HG03095 (cell line): ENCODE measurements at regions not wholly inside any gene's neighbourhood (a gene's known extent, or its start where the extent isn't known, plus 50 kb on each side); places are given as distances from the start of the nearest gene placed in this dataset.
"Not testable (repeated sequence)": the region's sequence is repeated elsewhere in the genome, so short reads cannot be mapped to it uniquely, and the experiment has no call there.

Experiments
- ATAC-seq: cut with Tn5 transposase; IDR thresholded peaks from one replicate; pipeline ENCODE4 v1.9.1; 2021; ENCODE audit warnings: moderate library complexity; ENCODE audit not compliant: unreplicated experiment

- peak; percentile 59 for ATAC-seq
Measured at GRCh38 chr21:14686466-14687267, 140.6 kb upstream of the SAMSN1 start.

DNA sequence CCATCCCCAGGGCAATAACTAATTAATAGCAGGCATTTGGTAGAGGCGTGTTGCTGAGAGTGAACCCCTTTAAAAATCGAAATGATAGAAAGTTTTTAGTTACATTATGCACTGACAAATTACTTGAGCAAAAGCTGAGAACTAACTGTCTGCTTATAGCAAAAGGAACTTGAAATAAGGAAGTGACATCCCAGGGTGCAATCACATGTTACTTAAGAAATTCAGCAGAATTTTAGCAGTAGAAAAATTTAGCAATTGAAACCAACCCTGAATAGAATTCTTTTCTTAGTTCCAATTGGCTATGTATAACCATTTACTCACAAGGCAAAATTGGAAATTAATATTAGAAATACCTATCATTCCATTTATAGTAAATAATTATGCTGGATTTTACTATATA lies 139.5 kb upstream of the SAMSN1 start:
- ATAC-seq, result no peak

GRCh38 chr21:14684071-14684470 lies 138.0 kb upstream of the SAMSN1 start:
- no peak for ATAC-seq

DNA sequence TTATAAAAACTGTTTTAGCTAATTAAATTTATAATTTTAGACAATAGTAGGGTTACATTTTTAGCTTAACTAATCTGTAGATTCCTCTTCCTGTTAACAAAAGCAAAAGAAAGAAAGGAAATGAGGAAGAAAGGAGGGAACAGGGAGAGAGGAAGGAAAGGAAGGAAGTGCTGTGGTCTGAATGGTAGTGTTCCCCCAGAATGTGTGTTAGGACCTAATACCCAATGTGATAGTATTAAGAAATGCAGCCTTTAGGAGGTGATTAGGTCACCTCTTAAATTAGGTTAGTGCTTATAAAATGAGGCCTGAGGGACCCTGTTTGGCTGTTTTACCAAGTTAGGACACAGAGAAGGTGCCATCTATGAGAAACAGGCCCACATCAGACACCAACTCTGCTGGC lies 136.9 kb upstream of the SAMSN1 start:
- no peak for ATAC-seq

DNA sequence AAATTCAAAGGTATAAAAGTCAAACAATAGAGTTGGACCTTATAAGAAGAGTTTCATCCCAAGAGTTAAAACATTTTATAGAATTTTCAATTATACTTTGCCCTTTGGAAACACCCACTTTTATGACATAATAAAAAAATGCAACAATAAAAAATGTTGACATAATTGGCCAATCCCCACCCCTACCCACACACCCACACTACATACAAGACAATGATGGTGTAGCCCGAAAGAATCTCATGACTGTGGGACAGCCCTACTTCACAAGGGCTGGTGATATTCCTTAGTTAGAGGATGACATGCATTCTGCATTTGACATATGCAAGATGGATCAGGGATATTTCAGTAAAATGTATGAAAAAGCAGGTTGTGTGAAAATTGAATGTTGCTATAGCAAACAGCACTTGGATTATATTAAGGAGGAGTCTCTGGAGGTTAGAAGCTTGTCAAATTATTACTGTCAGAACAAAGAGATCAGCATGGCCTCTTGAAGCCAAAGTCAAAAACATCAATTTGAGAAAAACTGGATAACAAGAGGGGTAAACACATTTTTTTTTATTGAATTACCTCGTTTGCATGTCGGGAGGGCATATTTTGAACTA lies 133.0 kb upstream of the SAMSN1 start:
- ATAC-seq, result no peak

DNA sequence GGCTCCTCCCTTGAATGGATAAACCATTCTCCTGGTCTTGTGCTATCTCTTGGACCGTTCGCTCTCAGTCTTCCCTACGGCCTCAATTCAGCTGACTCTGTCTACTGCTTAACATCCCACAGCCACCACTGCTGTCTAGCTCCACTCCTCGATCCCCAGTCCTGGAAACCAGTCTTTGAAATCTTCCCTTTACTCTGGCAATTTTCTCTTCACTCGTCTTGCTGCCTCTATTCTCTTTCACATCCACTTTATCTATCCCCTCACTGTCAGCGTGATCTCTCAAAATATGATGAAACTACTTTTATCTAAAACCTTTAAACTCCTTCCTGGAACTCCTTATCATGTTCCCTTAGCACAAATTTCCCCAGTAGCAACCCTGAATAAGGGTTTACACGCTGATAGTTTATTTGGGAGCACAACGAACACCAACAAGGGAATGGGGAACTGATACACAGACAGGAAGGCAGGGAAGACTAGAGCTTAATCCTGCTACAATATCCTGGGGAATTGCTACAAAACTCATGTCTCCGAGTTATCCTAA lies 131.6 kb upstream of the SAMSN1 start:
- ATAC-seq, result no peak

- no peak for ATAC-seq
Measured at GRCh38 chr21:14677013-14677412, 130.9 kb upstream of the SAMSN1 start.

DNA sequence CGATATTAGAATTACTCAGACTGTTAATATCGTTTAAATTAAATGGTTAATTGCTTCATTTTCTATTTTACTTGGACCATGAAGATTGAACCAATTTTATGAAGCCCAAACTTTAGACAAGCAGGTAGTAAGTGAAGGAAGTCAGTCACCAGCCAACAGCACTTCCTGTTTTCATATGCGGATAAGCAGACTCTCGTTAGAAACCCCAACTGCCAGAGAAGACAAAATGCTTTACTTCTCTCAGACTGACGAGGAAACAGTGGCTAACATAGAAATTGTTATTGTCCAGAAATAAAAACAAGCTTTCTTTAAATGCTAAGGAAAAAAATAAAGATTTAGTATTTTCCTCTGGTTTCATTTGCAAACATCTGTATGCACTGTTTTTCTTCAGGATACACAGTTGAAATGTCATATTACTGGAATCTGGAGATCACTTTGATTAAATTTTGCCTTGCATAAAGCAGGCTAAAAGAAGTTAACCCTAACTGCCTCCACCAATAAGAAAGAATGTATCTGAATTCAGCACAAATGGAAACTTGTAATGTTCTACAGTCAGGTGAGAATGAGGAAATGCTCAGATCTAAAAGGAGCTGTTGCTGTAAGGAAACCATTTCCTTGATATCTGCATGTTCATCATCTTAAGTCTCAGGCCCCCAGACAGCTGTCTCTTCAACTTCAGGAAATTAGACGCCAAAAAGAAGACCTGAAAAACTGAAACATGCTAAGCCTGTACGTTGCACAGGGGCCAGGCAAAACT lies 129.8 kb upstream of the SAMSN1 start:
- ATAC-seq, result peak; percentile 57

DNA sequence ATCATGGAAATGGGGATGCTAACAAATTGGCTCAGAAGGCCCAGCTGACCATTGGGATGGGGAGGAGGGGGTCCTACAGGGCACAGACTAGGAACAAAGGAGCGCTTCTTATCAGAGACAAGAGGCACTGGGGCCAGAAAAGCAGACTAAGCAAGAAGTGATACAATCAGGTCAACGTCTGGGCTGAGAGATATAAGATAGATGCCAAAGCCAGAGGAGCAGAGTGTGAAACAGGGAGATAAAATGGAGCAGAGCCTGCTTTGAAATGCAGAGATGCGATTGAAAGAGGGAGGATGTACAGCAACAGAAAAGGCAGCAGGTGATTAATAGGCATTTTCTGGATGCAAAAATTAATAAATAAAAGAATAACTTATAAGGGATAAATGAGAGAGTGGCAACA lies 127.5 kb upstream of the SAMSN1 start:
- no peak for ATAC-seq

DNA sequence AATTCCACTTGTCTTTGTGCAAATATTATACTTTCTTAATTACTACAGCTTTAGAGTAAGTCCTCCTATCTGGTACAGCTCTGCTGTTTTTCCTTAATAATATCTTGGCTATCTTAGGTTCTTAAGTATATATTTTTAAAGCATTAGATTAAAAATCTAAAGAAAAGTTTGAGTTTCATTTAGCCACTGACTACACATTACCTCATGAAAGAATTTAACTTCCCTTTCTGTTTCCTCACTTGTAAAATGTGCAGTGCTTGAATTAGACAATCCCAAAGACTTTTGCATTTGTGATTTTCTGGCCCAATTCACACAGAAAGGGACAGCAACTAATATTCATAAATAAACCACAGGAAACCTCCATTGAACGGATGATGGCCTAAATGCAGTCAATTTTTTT lies 126.4 kb upstream of the SAMSN1 start:
- no peak for ATAC-seq

- no peak for ATAC-seq
Measured at GRCh38 chr21:14670409-14670808, 124.3 kb upstream of the SAMSN1 start.

GRCh38 chr21:14669092-14669491 lies 123.0 kb upstream of the SAMSN1 start:
- not testable (repeated sequence) for ATAC-seq

- no peak for ATAC-seq
Measured at GRCh38 chr21:14657241-14658008, 111.3 kb upstream of the SAMSN1 start.

DNA sequence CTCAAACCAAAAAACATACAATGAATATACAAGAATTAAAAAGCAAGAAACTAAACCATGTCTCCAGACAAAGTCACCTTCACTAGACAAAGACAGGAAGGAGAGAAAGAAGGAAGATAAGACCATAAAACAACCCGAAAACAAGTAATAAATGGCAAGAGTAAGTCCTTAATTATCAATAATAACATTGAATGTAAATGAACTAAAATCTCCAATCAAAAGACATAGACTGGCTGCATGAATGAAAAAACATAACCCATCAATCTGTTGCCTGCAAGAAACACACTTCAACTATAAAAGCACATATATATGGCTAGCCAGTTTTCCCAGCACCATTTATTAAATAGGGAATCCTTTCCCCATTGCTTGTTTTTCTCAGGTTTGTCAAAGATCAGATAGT lies 100.8 kb upstream of the SAMSN1 start:
- ATAC-seq, result no peak

DNA sequence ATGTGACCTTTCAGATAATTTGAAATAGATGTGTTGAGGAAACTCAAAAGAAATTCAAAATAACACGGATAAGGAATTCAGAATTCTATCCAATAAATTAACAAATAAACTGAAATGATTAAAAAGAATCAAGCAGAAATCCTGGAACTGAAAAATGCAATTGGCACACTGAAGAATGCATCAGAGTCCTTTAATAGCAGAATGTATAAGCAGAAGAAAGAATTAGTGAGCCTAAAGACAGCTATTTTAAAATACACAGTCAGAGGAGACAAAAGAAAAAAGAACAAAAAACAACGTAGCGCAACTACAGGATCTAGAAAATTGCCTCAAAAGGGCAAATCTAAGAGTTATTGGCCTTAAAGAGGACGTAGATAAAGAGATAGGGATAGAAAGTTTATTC lies 99.6 kb upstream of the SAMSN1 start:
- no peak for ATAC-seq

GRCh38 chr21:14632359-14632758 lies 86.2 kb upstream of the SAMSN1 start:
- ATAC-seq, result no peak

DNA sequence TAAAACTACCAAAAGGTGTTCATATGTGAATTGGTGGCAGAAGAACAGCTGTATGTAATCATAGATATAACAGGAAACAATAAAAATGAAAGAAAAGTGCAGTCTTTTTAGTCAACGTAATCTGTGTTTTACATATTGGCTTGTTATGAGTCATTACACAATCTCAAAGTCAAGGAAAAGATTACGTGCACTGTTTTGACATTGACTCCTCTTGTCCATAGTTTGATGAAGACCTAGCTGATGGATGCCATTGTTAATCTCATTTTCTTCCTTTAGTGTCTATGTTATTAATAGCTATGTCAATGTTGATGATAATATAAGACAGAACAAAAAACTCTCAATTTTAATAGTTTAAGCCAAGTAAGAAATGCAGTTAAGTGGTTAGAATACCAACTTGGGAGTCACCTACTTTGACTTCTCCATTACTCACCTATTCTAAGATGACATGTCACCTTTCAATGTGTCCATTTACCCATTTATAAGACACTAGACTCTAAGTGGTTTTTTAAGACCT lies 84.5 kb upstream of the SAMSN1 start:
- no peak for ATAC-seq

- ATAC-seq, result no peak
Measured at GRCh38 chr21:14629461-14629860, 83.3 kb upstream of the SAMSN1 start.

- not testable (repeated sequence) for ATAC-seq
Measured at GRCh38 chr21:14623079-14623478, 77.0 kb upstream of the SAMSN1 start.

- no peak for ATAC-seq
Measured at GRCh38 chr21:14620152-14620551, 74.0 kb upstream of the SAMSN1 start.

- ATAC-seq, result no peak
Measured at GRCh38 chr21:14617871-14618270, 71.8 kb upstream of the SAMSN1 start.
